Spinal cord (tissue), 9 donors: ENCODE measurements at regions not wholly inside any gene's neighbourhood (a gene's known extent, or its start where the extent isn't known, plus 50 kb on each side); places are given as distances from the start of the nearest gene placed in this dataset.

Experiments
- DNase-seq, 6 donors: peaks; one replicate each; pipeline versions ENCODE4 v3.0.0 to v3.0.0-alpha.2; 2013 to 2015; ENCODE audit warnings: low spot score in 6 of 6, low read depth in 4 of 6
- H3K27ac ChIP-seq: one replicate; pipeline ENCODE4 v1.5.1; 2013; ENCODE audit warnings: low read depth, low read length, control low read depth
- H3K27me3 ChIP-seq: one replicate; pipeline ENCODE4 v1.6.1; 2013; ENCODE audit warnings: low read length; ENCODE audit not compliant: control insufficient read depth, insufficient read depth
- H3K36me3 ChIP-seq: one replicate; pipeline ENCODE4 v1.6.1; 2013; ENCODE audit warnings: low read length; ENCODE audit not compliant: control insufficient read depth, insufficient read depth
- H3K4me1 ChIP-seq: one replicate; pipeline ENCODE4 v1.6.1; 2013; ENCODE audit warnings: low read length; ENCODE audit not compliant: control insufficient read depth, insufficient read depth
- H3K4me3 ChIP-seq: one replicate; pipeline ENCODE4 v1.5.1; 2013; ENCODE audit warnings: low read depth, low read length, control low read depth
- H3K9me3 ChIP-seq: one replicate; pipeline ENCODE4 v1.6.1; 2013; ENCODE audit warnings: low read length; ENCODE audit not compliant: control insufficient read depth, insufficient read depth
- WGBS: methylation state at CpG from one replicate; pipeline ENCODE4 v1.1.5; 2013; ENCODE audit warnings: missing lambda C conversion rate; ENCODE audit not compliant: insufficient coverage; 5-methylcytosine and 5-hydroxymethylcytosine counted together
- donor health status: healthy.

GRCh38 chr5:2920312-2920711 lies 168.8 kb upstream of the IRX2 start:
- 96% methylated on average over 5 of the region's 5 CpGs for WGBS
- Histone ChIP-seq H3K27ac (no peak overlapping the region), H3K4me1 (no peaks in the 10 kb centered on the region), H3K27me3 (no peaks in the 10 kb centered on the region), H3K9me3 (peaks cover 10% of the 10 kb centered on the region), H3K4me3 (no peak overlapping the region), H3K36me3 (no peaks in the 10 kb centered on the region)
- no peak for DNase-seq

- H3K4me1 ChIP-seq, result no peaks in the 10 kb centered on the region
- 81% methylated on average over 9 of the region's 11 CpGs for WGBS
- H3K9me3 ChIP-seq, result peaks cover 10% of the 10 kb centered on the region
- DNase-seq, result no peak
- no peak overlapping the region for H3K27ac ChIP-seq
- H3K36me3 ChIP-seq, result no peaks in the 10 kb centered on the region
- peaks cover 3% of the 10 kb centered on the region for H3K27me3 ChIP-seq
- H3K4me3 ChIP-seq, result no peak overlapping the region
These were observed 168.0 kb upstream of the IRX2 start for GRCh38 chr5:2919310-2920018.

GRCh38 chr5:2917524-2917923 lies 166.0 kb upstream of the IRX2 start:
- no peak overlapping the region for H3K27ac ChIP-seq
- no peak for DNase-seq
- no peaks in the 10 kb centered on the region for H3K36me3 ChIP-seq
- peaks cover 10% of the 10 kb centered on the region for H3K9me3 ChIP-seq
- 91% methylated on average over 18 of the region's 19 CpGs for WGBS
- H3K4me3 ChIP-seq, result no peak overlapping the region
- no peaks in the 10 kb centered on the region for H3K4me1 ChIP-seq
- peaks cover 7% of the 10 kb centered on the region for H3K27me3 ChIP-seq

- no peaks in the 10 kb centered on the region for H3K4me1 ChIP-seq
- no peak overlapping the region for H3K4me3 ChIP-seq
- no peak overlapping the region for H3K27ac ChIP-seq
- WGBS, result 97% methylated on average over 14 of the region's 16 CpGs
- no peaks in the 10 kb centered on the region for H3K36me3 ChIP-seq
- DNase-seq, result no peak
- peaks cover 7% of the 10 kb centered on the region for H3K27me3 ChIP-seq
- H3K9me3 ChIP-seq, result peaks cover 10% of the 10 kb centered on the region
These were observed 165.6 kb upstream of the IRX2 start for GRCh38 chr5:2917093-2917492.

- no peak for DNase-seq
- Histone ChIP-seq H3K9me3 (peaks cover 8% of the 10 kb centered on the region), H3K36me3 (no peaks in the 10 kb centered on the region), H3K4me1 (no peaks in the 10 kb centered on the region), H3K27ac (no peak overlapping the region), H3K4me3 (no peak overlapping the region), H3K27me3 (peaks cover 7% of the 10 kb centered on the region)
- no CpG with 5 or more reads among the region's 4 CpGs for WGBS
These were observed 164.7 kb upstream of the IRX2 start for GRCh38 chr5:2916076-2916682.

GRCh38 chr5:2914981-2915484 lies 163.6 kb upstream of the IRX2 start:
- WGBS, result 17% methylated on average over 7 of the region's 17 CpGs
- Histone ChIP-seq H3K27me3 (peaks cover 7% of the 10 kb centered on the region), H3K4me3 (no peak overlapping the region), H3K27ac (no peak overlapping the region), H3K9me3 (no peaks in the 10 kb centered on the region), H3K36me3 (no peaks in the 10 kb centered on the region), H3K4me1 (no peaks in the 10 kb centered on the region)
- DNase-seq, result peak in 3 of 6 donors; percentile 9 to 73 (median 61)

- peaks cover 7% of the 10 kb centered on the region for H3K27me3 ChIP-seq
- H3K4me3 ChIP-seq, result no peak overlapping the region
- H3K4me1 ChIP-seq, result no peaks in the 10 kb centered on the region
- no peak overlapping the region for H3K27ac ChIP-seq
- 88% methylated on average over 12 of the region's 18 CpGs for WGBS
- DNase-seq, result no peak
- no peaks in the 10 kb centered on the region for H3K36me3 ChIP-seq
- H3K9me3 ChIP-seq, result no peaks in the 10 kb centered on the region
These were observed 162.7 kb upstream of the IRX2 start for GRCh38 chr5:2914022-2914661.

- no peaks in the 10 kb centered on the region for H3K4me1 ChIP-seq
These were observed 161.8 kb upstream of the IRX2 start for GRCh38 chr5:2913281-2913680.

GRCh38 chr5:2912741-2913140 lies 161.3 kb upstream of the IRX2 start:
- H3K27ac ChIP-seq, result no peak overlapping the region
- no peaks in the 10 kb centered on the region for H3K4me1 ChIP-seq
- no peaks in the 10 kb centered on the region for H3K36me3 ChIP-seq
- H3K4me3 ChIP-seq, result no peak overlapping the region
- 92% methylated on average over 10 of the region's 13 CpGs for WGBS
- no peak for DNase-seq
- peaks cover 7% of the 10 kb centered on the region for H3K27me3 ChIP-seq
- H3K9me3 ChIP-seq, result no peaks in the 10 kb centered on the region

More at GRCh38 chr5:2913281-2913680, 161.8 kb upstream of the IRX2 start:
- H3K4me3 ChIP-seq, result no peak overlapping the region
- H3K9me3 ChIP-seq, result no peaks in the 10 kb centered on the region
- H3K27me3 ChIP-seq, result peaks cover 7% of the 10 kb centered on the region
- no peak overlapping the region for H3K27ac ChIP-seq
- WGBS, result 97% methylated on average over 7 of the region's 7 CpGs
- no peak for DNase-seq
- H3K36me3 ChIP-seq, result no peaks in the 10 kb centered on the region
